Activated CD4-positive, alpha-beta T cell treated with anti-CD3 and anti-CD28 coated beads for 4 hours (primary cell): ENCODE measurements at regions not wholly inside any gene's neighbourhood (a gene's known extent, or its start where the extent isn't known, plus 50 kb on each side); places are given as distances from the start of the nearest gene placed in this dataset.

ENCODE experiments used
- DNase-seq, 2 donors: peaks; one replicate each; pipeline ENCODE4 v3.0.0-alpha.2; 2020

GRCh38 chr9:126127591-126127990 is 199.0 kb upstream of the MVB12B start:
- DNase-seq, result no peak

DNA sequence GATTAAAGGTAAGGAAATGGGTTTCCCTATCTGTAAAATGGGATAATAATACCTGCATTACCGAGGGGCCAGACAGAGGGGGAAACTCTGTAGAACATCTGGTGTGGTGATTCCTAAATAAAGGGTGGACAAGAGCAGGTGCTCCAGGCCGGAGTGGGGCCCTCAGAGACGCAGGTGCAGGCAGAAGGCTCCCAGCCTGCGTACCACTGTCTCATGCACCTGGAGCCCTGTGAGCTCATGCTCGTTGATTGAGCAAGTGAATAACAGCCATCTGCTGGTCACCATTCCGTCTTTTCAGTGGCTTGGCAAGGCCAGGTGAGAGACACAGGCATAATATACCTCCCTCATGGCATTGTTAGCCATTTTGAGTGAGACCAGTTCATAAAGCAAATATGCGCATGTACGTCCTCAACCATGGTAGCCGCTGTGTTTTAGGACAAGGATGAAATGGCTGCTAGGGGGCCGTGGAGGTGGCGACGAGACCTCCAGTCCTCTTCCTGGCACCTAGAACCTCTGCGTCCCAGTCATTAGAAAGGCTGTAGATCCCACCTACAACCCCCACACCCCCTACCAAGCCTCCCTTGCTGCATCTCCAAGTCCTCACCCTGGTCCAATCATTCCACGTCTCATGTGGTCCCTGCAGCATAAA is 198.0 kb upstream of the MVB12B start:
- no peak for DNase-seq

DNA sequence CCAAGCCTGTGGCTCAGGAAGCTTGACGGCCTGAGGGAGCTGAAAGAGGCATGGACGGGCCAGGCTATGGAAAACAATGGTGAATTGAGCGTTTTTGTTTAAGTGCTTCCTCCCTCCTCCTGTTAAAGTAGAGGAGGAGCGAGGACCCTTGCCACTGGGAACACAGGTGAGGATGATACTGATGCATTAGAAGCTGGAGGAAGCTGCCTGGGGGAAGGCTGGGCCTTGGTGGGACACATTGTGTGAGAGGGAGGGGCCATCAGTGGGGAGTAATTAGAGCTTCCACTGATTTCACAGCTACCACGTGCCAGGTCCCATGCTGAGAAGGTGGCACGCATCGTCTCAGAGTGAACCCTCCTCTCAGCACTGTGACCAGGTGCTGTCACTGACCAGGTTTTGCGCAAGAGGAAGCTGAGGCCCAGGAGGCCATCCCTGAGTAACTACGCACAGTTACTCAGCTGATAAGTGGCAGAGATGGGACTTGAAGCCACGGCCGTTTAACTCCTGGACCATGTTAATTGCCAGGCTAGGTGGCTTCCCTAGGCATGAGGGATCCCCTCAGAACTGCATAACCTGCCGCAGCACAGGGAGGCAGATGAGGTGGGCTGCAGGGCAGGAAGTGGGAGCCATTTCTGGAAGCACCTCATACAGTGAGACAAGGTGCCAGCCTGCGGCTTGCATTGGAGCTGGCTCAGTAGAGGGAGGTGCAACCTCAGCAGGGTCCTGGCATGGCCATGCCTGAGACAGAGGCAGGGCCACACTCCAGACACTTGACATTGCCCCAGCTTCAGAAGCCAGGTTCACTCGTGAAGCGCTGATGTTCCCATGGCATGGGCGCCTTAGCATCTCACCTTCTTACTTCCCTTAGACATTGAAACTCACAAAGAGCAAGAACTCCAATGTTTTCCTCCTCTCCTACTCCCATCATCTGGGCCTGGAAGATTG is 195.3 kb upstream of the MVB12B start:
- no peak for DNase-seq

DNA sequence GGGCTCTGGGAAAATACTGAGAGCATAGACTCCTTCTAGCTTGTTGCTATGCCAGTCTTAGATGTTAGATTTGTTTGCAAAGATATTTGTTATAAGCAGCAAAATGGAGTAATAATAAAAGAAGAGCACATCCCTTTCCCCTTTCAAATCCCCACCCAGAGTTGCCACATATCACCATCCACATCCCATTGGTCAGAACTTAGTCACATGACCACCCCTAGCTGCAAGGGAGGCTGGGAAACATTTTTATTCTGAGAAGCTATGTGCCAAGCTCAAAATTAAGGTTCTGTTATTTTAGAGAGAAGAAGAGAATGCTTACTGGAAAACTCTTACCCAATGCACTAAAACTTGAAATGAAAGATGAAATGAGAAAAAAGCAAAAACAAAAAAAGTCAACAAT is 193.9 kb upstream of the MVB12B start:
- DNase-seq, result no peak

- DNase-seq, result no peak
Measured at GRCh38 chr9:126144196-126144595, 182.4 kb upstream of the MVB12B start.

DNA sequence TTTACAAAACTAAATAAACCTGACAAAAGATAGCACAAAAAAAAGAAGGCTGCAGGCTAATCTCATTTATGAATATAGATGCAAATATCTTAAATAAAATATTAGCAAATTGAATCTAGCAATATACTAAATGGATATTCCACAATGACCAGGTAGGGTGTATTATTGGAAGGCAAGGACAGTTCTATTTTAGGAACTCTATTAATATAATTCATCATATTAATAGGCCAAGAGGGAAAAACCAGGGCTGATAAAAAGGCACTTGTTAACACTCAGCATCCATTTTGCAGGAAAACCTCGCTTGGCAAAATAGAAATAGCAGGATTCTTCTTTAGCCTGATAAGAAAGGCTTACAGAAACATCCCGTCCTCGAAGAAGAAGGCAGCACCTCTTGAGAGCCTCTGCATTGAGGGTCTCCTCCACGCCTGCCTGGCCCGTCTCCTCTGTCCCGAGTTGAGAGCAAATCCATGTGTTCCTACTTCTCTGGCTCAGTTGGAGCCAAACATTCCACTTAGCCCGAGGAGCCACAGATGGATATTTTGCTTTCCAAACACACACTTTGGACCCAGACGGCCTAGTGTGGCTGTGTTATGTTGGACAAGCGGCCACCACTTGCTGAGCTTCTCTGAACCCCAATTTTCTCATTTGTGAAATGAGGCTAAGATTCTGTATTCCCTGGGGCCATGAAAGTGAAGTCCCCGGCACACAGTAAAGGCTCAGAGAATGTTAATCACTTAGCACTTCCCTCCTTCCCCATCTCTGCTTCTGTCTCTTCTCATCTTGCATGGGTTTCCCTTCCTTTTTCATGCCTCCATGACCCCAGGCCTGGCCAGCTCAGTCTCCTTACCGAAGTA is 181.8 kb upstream of the MVB12B start:
- DNase-seq, result no peak

- no peak for DNase-seq
Measured at GRCh38 chr9:126145887-126146253, 180.8 kb upstream of the MVB12B start.

DNA sequence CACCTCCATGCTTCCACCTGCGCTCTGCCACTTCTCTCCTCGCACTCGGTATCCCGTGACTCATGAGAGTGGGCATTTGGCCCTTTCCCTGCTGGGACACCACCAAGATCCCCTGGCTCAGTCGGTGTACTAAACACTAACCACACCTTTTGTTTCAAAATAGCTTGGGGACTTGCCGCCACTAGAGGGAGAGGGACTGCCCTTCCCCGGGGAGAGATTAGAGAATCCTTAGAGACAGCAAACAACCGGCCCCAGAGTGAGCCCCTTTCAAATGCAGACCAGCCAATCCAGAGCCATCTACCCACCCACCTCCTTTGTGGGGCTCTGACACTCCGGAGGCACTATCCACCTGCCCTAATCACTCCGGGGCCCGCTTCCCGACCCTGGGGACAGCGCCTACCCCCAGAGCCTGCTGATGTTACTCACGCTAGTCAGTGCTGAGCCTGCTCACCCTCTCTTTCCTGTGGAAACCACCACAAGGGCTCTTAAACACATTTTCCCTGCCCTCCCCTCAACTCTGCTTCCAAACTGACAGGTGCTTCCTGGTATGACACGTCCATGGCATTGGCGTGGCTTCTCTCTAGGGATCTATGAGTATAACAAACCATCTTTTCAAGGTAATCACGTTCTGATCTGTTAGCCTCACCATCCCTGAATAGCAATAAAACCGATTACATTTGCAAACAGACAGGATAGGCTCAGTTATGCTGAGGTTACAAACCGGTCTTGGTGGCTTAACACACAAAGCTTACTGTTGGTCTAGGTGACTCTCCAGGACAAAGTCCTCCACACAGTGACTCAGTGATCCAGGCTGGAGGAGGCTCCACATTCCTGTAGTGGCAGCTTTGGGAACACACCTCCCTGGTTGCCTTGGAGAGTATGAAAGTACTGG is 180.1 kb upstream of the MVB12B start:
- peak; percentile 2 to 6 for DNase-seq

DNA sequence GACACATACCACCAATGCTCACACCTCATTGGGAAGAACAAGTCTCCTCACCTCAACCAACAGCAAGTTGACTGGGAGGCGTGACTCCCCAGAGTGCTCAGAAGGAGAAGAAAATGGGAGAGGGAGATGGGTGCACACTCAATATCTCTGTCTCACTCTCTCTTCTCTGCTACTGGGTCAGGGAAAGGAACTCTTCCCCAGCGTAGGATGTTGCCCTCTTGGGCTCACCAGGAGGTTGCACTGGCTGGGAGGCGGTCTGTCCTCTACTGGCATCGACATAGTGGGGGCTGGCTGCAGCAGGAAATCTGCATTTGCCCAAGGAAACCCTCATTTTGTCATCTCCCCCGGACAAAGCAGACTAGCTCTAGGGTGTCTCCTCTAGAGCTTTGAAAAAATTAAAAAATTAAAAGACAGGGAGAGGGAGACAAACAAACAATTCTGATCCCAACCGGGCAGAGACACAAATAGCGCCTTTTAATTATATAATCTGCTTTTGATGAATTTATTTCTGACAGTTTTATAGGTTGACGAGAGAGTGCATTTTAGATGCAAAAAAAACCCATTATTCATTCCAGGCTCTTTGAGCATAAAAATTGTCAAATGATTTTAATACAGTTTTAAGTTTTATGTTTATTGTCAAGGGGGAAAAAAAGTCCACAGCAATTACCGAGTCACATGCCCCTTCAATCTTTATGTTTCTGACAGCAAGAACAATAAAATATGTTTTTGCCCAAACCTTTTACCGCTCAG is 179.3 kb upstream of the MVB12B start:
- no peak for DNase-seq

DNA sequence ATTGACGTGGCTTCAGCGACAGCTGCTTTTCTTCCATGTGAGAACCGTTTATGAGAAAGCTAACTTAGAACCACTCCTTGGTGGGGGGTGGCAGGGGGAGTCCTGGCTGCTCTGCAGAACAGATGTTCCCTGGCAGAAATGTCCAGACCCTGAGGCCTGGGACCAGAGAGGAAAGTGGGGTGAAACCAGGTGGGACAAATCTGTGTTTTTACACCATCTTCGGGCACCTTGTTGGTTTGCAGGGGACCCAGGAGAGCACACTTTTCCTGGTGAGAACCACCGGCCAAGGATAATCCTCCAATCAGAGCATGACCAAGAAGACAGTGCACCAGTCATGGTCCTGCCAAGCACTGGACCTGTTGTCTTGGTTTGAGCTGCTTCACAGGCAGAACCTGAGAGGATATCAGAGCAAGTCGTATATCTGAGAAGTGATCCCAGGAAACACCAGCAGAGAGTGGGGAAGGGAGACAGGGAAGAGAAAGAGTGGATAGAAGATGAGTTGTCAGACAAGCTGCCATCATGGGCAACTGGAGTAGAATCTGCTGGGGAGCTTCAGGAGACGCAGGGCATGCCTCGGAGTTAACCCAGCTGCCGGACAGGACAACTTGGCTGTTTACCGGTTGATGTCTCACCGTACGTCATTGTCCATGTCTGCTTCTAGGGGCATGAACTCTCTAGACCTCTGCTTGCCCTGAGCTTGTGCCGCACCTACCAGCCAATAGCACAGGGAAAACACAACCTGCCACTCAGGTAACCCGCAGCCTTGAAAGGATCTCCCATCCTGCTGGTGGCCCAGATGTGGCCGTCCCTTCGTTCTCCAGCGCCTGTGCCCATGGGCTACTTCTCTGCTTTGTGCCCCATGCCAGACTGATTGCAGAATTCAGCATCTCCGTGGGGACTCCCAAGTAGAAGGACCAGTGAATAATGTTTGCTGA is 178.4 kb upstream of the MVB12B start:
- no peak for DNase-seq

- no peak for DNase-seq
Measured at GRCh38 chr9:126148994-126149393, 177.6 kb upstream of the MVB12B start.

DNA sequence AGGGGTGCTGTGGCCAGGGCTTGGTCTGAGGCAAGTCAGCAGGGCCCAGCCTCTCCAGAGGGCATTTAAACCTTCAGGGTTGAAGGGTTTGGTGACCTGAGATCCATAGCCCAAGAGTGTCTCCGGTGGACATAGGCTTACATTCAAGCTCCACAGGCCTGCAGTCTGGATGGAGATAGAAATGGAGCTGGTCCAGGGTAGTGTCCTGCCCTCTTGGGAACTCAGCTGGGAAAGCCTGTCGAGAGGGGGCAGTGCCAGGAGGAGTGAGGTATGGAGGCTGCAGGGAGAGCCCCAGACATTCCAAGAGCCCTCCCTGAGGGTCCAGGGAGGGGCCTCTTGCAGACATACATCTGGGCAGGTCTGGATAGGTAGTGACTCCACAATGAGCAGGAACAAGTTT is 177.0 kb upstream of the MVB12B start:
- no peak for DNase-seq

- DNase-seq, result no peak
Measured at GRCh38 chr9:126150411-126151030, 176.1 kb upstream of the MVB12B start.

- no peak for DNase-seq
Measured at GRCh38 chr9:126151031-126151685, 175.5 kb upstream of the MVB12B start.

DNA sequence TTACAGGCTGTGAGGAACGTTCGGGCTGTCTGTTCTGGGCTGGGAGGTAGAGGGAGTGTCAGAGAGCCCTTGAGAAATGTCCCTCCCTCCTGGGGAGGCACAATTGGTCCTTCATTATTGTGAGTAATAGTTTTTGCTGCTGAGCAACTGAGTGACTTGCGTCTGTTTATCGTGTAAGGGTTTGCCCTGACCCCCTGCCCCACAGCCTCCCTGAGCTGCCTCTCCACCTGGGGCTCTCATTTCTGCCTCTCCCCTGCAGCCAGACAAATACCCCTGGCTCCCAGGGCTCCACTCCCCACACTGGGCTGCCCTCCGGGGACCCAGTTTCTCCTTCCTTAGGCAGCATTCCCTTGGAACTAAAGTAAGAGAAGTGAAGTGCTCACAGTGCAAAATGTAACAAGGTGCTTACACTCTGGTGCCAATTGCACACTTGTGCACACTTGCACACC is 174.9 kb upstream of the MVB12B start:
- DNase-seq, result no peak

DNA sequence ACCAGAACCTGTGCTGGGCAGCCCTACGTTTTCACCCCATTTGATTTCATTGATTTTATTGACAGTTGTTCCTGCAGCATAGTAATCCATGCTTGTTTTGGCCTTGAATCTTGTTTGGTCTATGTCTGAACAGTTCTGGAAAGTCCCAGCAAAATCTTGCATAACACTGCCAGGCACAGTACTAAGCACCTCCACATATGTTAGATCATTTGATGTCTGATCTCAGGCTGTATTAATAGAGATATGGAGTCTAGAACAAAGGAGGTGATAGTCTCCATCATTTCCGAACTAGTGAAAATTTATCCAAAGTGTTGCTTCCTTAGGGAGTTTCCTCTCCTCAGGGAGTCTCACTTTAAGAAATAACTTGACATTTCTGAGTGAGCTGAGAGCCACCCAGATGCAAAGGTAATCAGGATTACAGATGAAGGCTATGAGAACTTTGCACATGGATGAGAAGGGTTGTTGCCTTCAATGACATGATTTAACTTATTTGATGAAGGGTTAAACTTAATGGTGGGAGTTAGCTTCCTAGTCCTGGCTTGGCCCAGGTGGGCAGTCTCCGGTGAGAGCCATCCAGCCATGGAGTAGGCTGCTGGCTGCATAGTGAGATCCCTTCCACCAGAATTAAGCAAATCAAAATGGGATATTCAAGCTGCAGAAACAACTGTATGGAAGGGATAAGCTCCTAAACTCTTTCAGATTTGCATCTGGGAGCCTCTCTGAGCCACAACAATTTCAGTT is 173.8 kb upstream of the MVB12B start:
- no peak for DNase-seq

DNA sequence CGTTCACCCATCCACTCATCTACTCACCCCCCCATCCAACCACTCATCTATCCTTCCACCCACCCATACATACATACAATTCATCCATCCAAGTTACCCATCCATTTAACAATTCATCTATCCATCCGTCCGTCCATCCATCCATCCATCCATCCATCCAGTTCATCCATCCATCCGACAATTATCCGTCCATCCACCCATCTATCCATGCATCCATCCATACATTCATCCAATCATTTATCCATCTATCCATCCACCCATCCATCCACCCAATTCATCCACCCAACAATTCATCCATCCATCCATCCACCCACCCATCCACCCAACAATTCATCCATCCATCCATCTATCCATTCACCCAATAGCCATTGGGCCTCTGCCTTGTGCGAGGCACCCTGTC is 173.2 kb upstream of the MVB12B start:
- DNase-seq, result no peak

DNA sequence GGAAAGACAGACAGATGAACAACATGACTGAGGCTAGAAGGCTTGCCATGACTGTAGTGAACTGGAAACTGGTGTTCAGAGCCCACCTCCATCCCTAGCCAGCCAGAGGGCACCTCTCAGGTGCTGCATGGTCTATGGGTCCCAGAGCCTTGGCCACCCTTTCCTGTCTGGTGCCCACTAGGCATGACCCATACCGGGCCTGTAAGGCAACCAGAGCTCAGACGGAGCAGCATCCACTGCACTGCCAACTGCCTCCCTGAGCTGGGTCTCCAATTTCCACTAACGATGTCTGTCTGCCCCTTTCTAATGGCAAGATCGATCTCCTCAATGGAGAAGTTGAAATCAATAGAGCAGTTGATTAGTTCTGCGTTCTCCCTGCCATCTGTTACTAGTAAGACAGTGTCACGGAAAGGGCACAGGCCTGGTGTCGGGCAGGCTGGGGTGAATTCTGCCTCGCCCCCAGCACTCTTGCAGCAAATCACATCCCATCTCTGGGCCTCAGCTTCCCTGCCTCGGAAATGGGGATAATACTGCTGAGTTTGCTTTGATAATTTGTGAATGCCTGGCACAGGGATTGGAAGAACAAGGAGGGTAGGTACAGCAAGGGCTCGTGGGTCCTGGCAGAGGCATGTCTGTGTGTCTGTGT is 172.3 kb upstream of the MVB12B start:
- no peak for DNase-seq
